OCI-LY7 (cell line): ENCODE measurements at regions not wholly inside any gene's neighbourhood (a gene's known extent, or its start where the extent isn't known, plus 50 kb on each side); places are given as distances from the start of the nearest gene placed in this dataset.
A peak's percentile ranks its signal among the peaks of the same experiment; 100 is the strongest.

Experiments used
- BruUV-seq: library from RNA; stranded (reverse); fragments of 400-500 nt; replicated peaks from 2 replicates; lab custom pipeline; 2021; lab: Mats Ljungman, UMichigan
- CTCF ChIA-PET: fragments of 300-600 bp; sonication (Branson Sonifier 250); formaldehyde crosslinking; loops from one replicate; lab custom pipeline; 2022; ENCODE audit warnings: antibody characterized with exemption; ENCODE audit not compliant: unreplicated experiment; lab: Charles Lee
- POLR2A ChIA-PET: fragments of 300-600 bp; sonication (Branson Sonifier 250); formaldehyde crosslinking; loops from one replicate; lab custom pipeline; 2022; ENCODE audit warnings: antibody characterized with exemption; lab: Charles Lee
- DNase-seq: peaks from one replicate; pipeline ENCODE4 v3.0.0-alpha.2; 2015; ENCODE audit warnings: low spot score
- H2AFZ ChIP-seq: fragments of 200-600 bp; sonication (generic), shearing (Covaris generic); 2 replicates; pipeline ENCODE4 v1.6.1; 2014; ENCODE audit warnings: mild to moderate bottlenecking, antibody characterized with exemption, low read length, moderate library complexity
- H3K27ac ChIP-seq: fragments of 200-600 bp; sonication (generic); 2 replicates; pipeline ENCODE4 v1.5.1; 2014; ENCODE audit warnings: mixed run types, low read depth, mild to moderate bottlenecking, moderate library complexity, low read length, inconsistent platforms; ENCODE audit not compliant: poor library complexity, severe bottlenecking
- H3K36me3 ChIP-seq: fragments of 200-600 bp; sonication (generic); 2 replicates; pipeline ENCODE4 v1.6.1; 2014; ENCODE audit warnings: mild to moderate bottlenecking, antibody characterized with exemption, low read length, moderate library complexity, mixed read lengths; ENCODE audit not compliant: insufficient read depth
- H3K4me1 ChIP-seq: fragments of 200-600 bp; sonication (generic); 2 replicates; pipeline ENCODE4 v1.5.1; 2014; ENCODE audit warnings: mild to moderate bottlenecking, low read length; ENCODE audit not compliant: insufficient read depth, poor library complexity, severe bottlenecking
- H3K4me2 ChIP-seq: fragments of 200-600 bp; sonication (generic); 2 replicates; pipeline ENCODE4 v1.6.1; 2014; ENCODE audit warnings: mild to moderate bottlenecking, low read length
- H3K4me3 ChIP-seq: fragments of 200-600 bp; sonication (generic); 2 replicates; pipeline ENCODE4 v1.5.1; 2014; ENCODE audit warnings: mild to moderate bottlenecking, low read depth, low read length; ENCODE audit not compliant: poor library complexity, severe bottlenecking
- H3K79me2 ChIP-seq: fragments of 200-600 bp; sonication (generic); 2 replicates; pipeline ENCODE4 v1.6.1; 2016; ENCODE audit warnings: low read depth, mild to moderate bottlenecking, low read length, moderate library complexity, mixed read lengths; ENCODE audit not compliant: insufficient read depth
- H3K9me2 ChIP-seq: fragments of 200-600 bp; sonication (generic); 2 replicates; pipeline ENCODE4 v1.6.1; 2016; ENCODE audit warnings: mild to moderate bottlenecking, low read length, mixed read lengths; ENCODE audit not compliant: insufficient read depth
- H3K9me3 ChIP-seq: fragments of 200-600 bp; sonication (generic); 2 replicates; pipeline ENCODE4 v1.6.1; 2014; ENCODE audit warnings: mild to moderate bottlenecking, mixed run types, low read length, mixed read lengths
- H4K20me1 ChIP-seq: fragments of 200-600 bp; sonication (generic); 2 replicates; pipeline ENCODE4 v1.6.1; 2014; ENCODE audit warnings: mild to moderate bottlenecking, antibody characterized with exemption, low read length, moderate library complexity, mixed read lengths; ENCODE audit not compliant: insufficient read depth
- EZH2phosphoT487 ChIP-seq: fragments of 200-600 bp; sonication (generic); IDR thresholded peaks from 2 replicates; pipeline ENCODE4 v1.6.1; 2018; ENCODE audit warnings: low read depth, borderline replicate concordance, mild to moderate bottlenecking, mixed run types, antibody characterized with exemption, low read length, moderate library complexity, mixed read lengths
- intact Hi-C: fragments of 100-400 bp; cut with micrococcal nuclease; formaldehyde crosslinking; loops from one replicate; pipeline ENCODE4 v1.10.0; 2022; ENCODE audit not compliant: unreplicated experiment
- TF ChIP-seq, protein P1 (sequence below): fragments of 200-600 bp; sonication (generic); conservative IDR thresholded peaks from 2 replicates; pipeline ENCODE4 v1.5.1; 2014; ENCODE audit warnings: mild to moderate bottlenecking, antibody characterized with exemption, low read length, moderate library complexity, mixed read lengths

DNA sequence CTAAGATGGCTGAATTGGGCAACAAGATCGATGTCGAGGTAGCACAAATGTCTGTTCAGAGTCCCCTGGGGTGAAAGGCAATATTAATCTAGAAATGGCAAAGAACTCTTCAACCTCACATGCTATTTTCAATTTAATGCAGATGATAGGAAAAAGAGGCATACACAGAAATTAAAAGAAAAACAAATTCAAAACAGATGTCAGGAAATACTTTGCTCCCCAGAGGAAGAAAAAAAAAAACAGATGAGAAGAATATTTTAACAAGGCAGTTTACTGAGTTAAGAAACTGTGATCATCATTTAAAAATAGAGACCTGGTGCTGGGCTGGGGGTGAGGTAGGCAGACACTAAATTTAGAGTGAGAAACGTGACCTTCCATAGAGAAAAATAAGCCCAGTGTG is 421.9 kb upstream of the ARGLU1 start:
- CTCF ChIA-PET, result no interaction called here
- Histone ChIP-seq H3K9me2 (no peaks in the 10 kb centered on the region), H3K9me3 (no peaks in the 10 kb centered on the region), H3K36me3 (no peaks in the 10 kb centered on the region), H3K4me1 (peaks cover 34% of the 10 kb centered on the region), H2AFZ (peak overlapping the region; percentile 79; the same call in 1 of the 2 replicates), H3K4me2 (peak overlapping the region; percentile 17), H4K20me1 (no peaks in the 10 kb centered on the region), H3K79me2 (no peaks in the 10 kb centered on the region), H3K4me3 (no peak overlapping the region), H3K27ac (peak overlapping the region; percentile 32)
- TF ChIP-seq, protein P1, sequence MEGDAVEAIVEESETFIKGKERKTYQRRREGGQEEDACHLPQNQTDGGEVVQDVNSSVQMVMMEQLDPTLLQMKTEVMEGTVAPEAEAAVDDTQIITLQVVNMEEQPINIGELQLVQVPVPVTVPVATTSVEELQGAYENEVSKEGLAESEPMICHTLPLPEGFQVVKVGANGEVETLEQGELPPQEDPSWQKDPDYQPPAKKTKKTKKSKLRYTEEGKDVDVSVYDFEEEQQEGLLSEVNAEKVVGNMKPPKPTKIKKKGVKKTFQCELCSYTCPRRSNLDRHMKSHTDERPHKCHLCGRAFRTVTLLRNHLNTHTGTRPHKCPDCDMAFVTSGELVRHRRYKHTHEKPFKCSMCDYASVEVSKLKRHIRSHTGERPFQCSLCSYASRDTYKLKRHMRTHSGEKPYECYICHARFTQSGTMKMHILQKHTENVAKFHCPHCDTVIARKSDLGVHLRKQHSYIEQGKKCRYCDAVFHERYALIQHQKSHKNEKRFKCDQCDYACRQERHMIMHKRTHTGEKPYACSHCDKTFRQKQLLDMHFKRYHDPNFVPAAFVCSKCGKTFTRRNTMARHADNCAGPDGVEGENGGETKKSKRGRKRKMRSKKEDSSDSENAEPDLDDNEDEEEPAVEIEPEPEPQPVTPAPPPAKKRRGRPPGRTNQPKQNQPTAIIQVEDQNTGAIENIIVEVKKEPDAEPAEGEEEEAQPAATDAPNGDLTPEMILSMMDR, result no peak
- TF ChIP-seq EZH2phosphoT487, result no peak
- intact Hi-C loops, result loop anchor here (5.0 kb wide), 1 partner anchor 73 kb away; no protein-coding TSS in a partner anchor
- DNase-seq, result no peak
- POLR2A ChIA-PET, result no interaction called here
- BruUV-seq, result no TSS peak

DNA sequence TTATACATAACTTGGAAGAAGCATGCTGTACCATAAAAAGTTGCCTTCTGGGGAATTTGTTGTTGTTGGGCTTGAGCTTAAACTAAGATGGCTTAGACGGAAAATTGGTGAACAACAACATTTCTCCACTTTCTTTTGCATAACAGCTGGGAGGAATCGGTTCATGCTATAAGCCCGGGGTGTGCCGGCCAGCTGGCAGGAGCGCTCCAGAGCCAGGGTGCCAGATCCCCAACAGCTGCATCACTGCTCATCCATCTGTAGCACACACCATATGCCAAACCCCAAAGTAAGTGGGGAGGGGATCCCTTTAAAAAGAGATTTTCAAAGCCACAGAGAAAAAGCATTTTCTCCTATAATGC is 419.5 kb upstream of the ARGLU1 start:
- peaks cover 34% of the 10 kb centered on the region for H3K4me1 ChIP-seq
- H3K4me3 ChIP-seq, result no peak overlapping the region
- H3K36me3 ChIP-seq, result no peaks in the 10 kb centered on the region
- TF ChIP-seq, protein P1, result no peak
- no peak for TF ChIP-seq EZH2phosphoT487
- no TSS peak for BruUV-seq
- peak overlapping the region; percentile 43 for H3K4me2 ChIP-seq
- ChIA-PET POLR2A (interaction anchor here (0.6 kb wide), 1 partner anchor 13 kb away, joined by 4 read pairs; no protein-coding TSS in a partner anchor), CTCF (no interaction called here)
- DNase-seq, result no peak
- H4K20me1 ChIP-seq, result no peaks in the 10 kb centered on the region
- no peak overlapping the region for H3K27ac ChIP-seq
- no peaks in the 10 kb centered on the region for H3K79me2 ChIP-seq
- intact Hi-C loops, result no loop called here
- H3K9me3 ChIP-seq, result no peaks in the 10 kb centered on the region
- peak overlapping the region; percentile 61; the same call in 1 of the 2 replicates for H2AFZ ChIP-seq
- H3K9me2 ChIP-seq, result no peaks in the 10 kb centered on the region

GRCh38 chr13:106986687-106987426 is 418.9 kb upstream of the ARGLU1 start:
- intact Hi-C loops, result no loop called here
- Histone ChIP-seq H3K4me3 (no peak overlapping the region), H4K20me1 (no peaks in the 10 kb centered on the region), H3K4me1 (peaks cover 32% of the 10 kb centered on the region), H3K79me2 (no peaks in the 10 kb centered on the region), H3K4me2 (no peak overlapping the region), H3K27ac (no peak overlapping the region), H2AFZ (peak overlapping the region; percentile 61; the same call in 1 of the 2 replicates), H3K9me2 (no peaks in the 10 kb centered on the region), H3K36me3 (no peaks in the 10 kb centered on the region), H3K9me3 (no peaks in the 10 kb centered on the region)
- CTCF ChIA-PET, result no interaction called here
- no peak for DNase-seq
- POLR2A ChIA-PET, result interaction anchor here (0.5 to 0.6 kb wide), 2 partner anchors 12 to 14 kb away, joined by 4 read pairs; no protein-coding TSS in a partner anchor
- TF ChIP-seq, protein P1, result no peak
- TF ChIP-seq EZH2phosphoT487, result no peak
- no TSS peak for BruUV-seq
